ENCODE measurements at regions not wholly inside any gene's neighbourhood (a gene's known extent, or its start where the extent isn't known, plus 50 kb on each side); places are given as distances from the start of the nearest gene placed in this dataset.

GRCh38 chr5:20113931-20114330, 125.9 kb upstream of the CDH18 start:
- no peak for DNase-seq (ENCODE audit: low read depth in 2 of 2)

GRCh38 chr5:20113031-20113715, 125.2 kb upstream of the CDH18 start:
- no peak for DNase-seq (ENCODE audit: low read depth in 2 of 2)

DNA sequence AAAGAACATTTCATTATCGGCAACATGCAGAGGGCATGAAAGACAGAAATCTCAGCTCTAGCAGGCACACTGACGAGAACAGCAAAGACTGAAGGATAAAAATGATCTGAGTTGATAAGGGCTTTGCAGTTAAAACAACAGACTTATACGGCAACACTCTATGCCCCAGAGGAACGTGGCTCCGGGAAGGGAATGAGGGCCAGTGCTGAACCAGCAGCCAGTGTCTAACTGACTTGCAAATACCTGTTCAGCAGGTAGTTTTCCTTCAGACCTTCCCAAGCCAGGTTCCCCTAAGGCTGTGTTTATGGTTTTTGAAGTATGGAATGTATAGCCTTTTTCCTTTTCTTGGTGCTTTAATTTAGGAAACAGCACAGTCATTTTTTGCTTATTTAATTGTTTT, 121.3 kb upstream of the CDH18 start:
- DNase-seq (ENCODE audit: low read depth in 2 of 2): no peak

DNA sequence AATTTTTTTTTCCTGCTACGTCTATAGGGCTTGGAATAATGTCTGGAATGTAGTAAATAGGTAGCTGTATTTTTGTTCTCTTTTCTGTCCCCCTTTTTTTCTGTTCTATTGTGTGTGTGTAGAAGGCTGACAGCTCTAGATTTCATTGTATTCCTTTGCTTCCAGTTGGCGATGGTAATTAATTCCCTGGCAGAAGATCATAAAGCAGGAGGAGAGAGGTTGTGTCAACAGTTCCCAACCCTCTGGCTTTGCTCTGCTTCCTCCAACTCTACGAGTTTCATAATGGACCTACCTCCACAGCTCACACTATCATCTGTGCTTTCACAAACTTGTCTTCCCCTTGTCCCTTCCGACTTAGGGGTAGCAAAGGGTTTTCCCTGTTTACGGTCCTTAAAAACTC, 117.9 kb upstream of the CDH18 start:
- DNase-seq (ENCODE audit: low read depth in 2 of 2): no peak

DNA sequence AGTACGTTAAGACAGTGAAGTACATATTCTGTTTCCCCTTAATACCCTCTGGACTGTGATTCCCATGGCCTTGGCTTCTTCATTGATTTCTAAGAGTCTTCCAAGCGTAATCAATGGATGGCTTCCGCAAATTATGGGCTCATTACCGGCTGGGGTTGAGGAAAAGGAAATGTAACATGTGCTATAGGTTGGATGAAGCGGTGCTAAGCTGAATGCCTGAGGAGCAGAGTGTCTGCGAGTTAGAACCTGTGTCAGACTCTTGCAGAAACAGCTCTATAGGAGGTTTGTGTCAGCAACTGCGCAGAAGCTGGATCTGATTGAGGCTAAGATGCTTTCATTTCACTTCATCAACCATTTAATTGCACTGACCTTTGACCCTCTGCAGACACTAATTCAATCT, 114.3 kb upstream of the CDH18 start:
- no peak for DNase-seq (ENCODE audit: low read depth in 2 of 2)

DNA sequence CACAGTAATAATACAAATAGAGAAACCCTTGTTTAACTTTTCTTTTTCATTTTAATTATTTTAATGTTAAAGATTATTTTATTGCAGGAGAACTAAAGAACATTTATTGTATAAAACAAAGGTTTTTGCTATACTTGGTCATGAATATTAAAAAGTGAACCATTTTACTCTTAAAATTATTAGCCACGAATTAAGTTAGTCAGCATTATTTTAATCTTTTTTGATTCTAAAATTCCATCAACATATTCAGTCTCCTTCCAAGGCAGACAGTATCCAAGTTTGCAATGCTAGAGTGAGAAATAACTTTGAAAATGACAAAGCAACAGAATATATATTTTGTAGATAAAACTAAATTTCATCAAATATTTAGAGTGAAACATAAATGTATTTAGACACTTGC, 110.7 kb upstream of the CDH18 start:
- DNase-seq (ENCODE audit: low read depth in 2 of 2): no peak

- DNase-seq (ENCODE audit: low read depth in 2 of 2): no peak
These were observed 100.4 kb upstream of the CDH18 start for GRCh38 chr5:20088361-20088760.

DNA sequence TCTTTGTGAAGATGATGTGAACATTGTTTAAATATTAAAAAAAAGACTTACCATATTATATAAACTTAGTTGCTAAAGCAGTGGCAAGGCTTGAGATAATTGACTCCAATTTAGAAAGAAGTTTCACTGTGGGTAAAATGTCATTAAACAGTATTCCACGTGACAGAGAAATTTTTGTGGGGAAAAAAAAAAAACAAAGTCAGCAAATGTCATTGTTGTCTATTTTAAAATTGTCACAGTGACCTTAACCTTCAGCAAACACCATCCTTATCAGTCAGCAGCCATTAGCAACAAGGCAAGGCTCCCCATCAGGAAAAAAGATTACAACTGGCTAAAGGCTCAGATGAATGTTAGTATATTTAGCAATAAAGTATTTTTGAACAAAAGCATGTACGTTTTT, 99.3 kb upstream of the CDH18 start:
- DNase-seq (ENCODE audit: low read depth in 2 of 2): no peak

DNA sequence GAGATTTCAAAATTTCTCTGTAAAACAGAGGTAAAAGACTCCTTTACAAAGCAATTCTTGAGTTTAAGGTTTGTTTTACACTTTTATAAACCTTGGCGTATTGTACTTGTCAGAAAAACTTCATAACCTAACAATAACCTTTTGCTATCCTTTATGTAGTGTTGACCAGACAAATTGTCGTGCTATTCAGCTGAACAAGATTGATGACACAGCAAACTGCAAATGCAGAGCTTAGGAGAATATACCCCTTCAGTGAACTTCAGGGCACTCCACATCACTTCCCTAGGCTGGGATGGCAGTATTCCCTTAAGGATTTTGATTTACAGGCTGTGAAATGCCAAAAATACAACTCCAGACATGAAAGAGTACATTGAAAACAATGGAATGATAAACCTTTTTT, 89.2 kb upstream of the CDH18 start:
- no peak for DNase-seq (ENCODE audit: low read depth in 2 of 2)

GRCh38 chr5:20056933-20057332, 68.9 kb upstream of the CDH18 start:
- DNase-seq (ENCODE audit: low read depth in 2 of 2): no peak

GRCh38 chr5:20055301-20055700, 67.3 kb upstream of the CDH18 start:
- no peak for DNase-seq (ENCODE audit: low read depth in 2 of 2)

- DNase-seq (ENCODE audit: low read depth in 2 of 2): no peak
These were observed 62.3 kb upstream of the CDH18 start for GRCh38 chr5:20050262-20050661.

GRCh38 chr5:20044460-20044859, 56.5 kb upstream of the CDH18 start:
- no peak for DNase-seq (ENCODE audit: low read depth in 2 of 2)

GRCh38 chr5:20041326-20042274, 53.6 kb upstream of the CDH18 start:
- no peak for DNase-seq (ENCODE audit: low read depth in 2 of 2)

GRCh38 chr5:20040901-20041300, 52.9 kb upstream of the CDH18 start:
- no peak for DNase-seq (ENCODE audit: low read depth in 2 of 2)
